ENCODE measurements at regions not wholly inside any gene's neighbourhood (a gene's known extent, or its start where the extent isn't known, plus 50 kb on each side); places are given as distances from the start of the nearest gene placed in this dataset.
"Not testable (repeated sequence)": the region's sequence is repeated elsewhere in the genome, so short reads cannot be mapped to it uniquely, and the experiment has no call there.

DNA sequence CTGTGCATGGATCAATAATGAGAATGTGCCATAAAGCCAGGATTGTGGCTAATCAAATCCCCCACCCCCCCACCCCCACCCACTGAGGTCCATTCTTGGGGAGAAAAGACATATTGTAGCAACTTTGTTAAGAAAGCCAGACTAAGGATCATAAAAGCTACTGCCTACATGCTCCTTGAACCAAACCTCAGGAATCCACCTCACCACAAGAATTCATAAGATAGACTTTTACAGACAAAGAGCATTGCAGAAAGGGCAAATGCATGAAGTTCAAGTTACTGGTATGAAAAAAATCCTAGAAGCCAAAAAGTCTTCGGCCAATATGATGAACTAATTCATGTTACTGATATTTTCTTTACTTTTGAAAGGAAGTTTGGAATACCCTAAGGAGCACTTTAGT, 187.9 kb upstream of the ARID1B start:
- no peak overlapping the region for H3K27ac ChIP-seq
- no peaks in the 10 kb centered on the region for H3K27me3 ChIP-seq
- no peaks in the 10 kb centered on the region for H3K4me1 ChIP-seq
- no peak for DNase-seq (ENCODE audit: low spot score in 2 of 2)
- TF ChIP-seq, protein P1, sequence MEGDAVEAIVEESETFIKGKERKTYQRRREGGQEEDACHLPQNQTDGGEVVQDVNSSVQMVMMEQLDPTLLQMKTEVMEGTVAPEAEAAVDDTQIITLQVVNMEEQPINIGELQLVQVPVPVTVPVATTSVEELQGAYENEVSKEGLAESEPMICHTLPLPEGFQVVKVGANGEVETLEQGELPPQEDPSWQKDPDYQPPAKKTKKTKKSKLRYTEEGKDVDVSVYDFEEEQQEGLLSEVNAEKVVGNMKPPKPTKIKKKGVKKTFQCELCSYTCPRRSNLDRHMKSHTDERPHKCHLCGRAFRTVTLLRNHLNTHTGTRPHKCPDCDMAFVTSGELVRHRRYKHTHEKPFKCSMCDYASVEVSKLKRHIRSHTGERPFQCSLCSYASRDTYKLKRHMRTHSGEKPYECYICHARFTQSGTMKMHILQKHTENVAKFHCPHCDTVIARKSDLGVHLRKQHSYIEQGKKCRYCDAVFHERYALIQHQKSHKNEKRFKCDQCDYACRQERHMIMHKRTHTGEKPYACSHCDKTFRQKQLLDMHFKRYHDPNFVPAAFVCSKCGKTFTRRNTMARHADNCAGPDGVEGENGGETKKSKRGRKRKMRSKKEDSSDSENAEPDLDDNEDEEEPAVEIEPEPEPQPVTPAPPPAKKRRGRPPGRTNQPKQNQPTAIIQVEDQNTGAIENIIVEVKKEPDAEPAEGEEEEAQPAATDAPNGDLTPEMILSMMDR (IDR thresholded peaks at IDR 0.05): no peak
- intact Hi-C loops (cut with DNase I): no loop called here
- no peaks in the 10 kb centered on the region for H3K9me3 ChIP-seq
- no peaks in the 10 kb centered on the region for H3K36me3 ChIP-seq
- no peak overlapping the region for H3K4me3 ChIP-seq

GRCh38 chr6:156587751-156588301, 189.4 kb upstream of the ARID1B start:
- intact Hi-C loops (cut with DNase I): no loop called here
- no peaks in the 10 kb centered on the region for H3K27me3 ChIP-seq
- TF ChIP-seq, protein P1 (IDR thresholded peaks at IDR 0.05): no peak
- H3K4me3 ChIP-seq: no peak overlapping the region
- H3K9me3 ChIP-seq: no peaks in the 10 kb centered on the region
- no peaks in the 10 kb centered on the region for H3K4me1 ChIP-seq
- no peak for DNase-seq (ENCODE audit: low spot score in 2 of 2)
- H3K27ac ChIP-seq: no peak overlapping the region
- no peaks in the 10 kb centered on the region for H3K36me3 ChIP-seq

- Histone ChIP-seq H3K4me1 (no peaks in the 10 kb centered on the region), H3K4me3 (no peak overlapping the region), H3K9me3 (no peaks in the 10 kb centered on the region), H3K36me3 (no peaks in the 10 kb centered on the region), H3K27me3 (no peaks in the 10 kb centered on the region), H3K27ac (no peak overlapping the region)
- intact Hi-C loops (cut with DNase I): no loop called here
- TF ChIP-seq, protein P1 (IDR thresholded peaks at IDR 0.05): no peak
- DNase-seq (ENCODE audit: low spot score in 2 of 2): no peak
Measured at GRCh38 chr6:156587071-156587470, 190.1 kb upstream of the ARID1B start.

- TF ChIP-seq, protein P1 (IDR thresholded peaks at IDR 0.05): no peak
- H3K9me3 ChIP-seq: no peaks in the 10 kb centered on the region
- intact Hi-C loops (cut with DNase I): no loop called here
- no peaks in the 10 kb centered on the region for H3K4me1 ChIP-seq
- H3K36me3 ChIP-seq: no peaks in the 10 kb centered on the region
- no peak overlapping the region for H3K27ac ChIP-seq
- H3K4me3 ChIP-seq: no peak overlapping the region
- no peaks in the 10 kb centered on the region for H3K27me3 ChIP-seq
- DNase-seq (ENCODE audit: low spot score in 2 of 2): no peak
Measured at GRCh38 chr6:156585859-156586258, 191.3 kb upstream of the ARID1B start.

DNA sequence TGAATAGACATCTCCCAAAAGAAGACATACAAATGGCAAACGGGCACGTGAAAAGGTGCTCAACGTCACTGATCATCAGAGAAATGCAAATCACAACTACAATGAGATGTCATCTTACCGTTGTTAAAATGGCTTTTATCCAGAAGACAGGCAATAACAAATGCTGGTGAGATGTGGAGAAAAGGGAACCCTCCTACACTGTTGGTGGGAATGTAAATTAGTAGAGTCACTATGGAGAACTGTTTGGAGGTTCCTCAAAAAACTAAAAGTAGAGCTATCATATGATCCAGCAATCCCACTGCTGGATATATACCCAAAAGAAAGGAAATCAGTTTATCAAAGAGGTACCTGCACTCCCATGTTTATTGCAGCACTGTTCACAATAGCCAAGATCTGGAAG, 193.1 kb upstream of the ARID1B start:
- H3K4me3 ChIP-seq; H3K4me1 ChIP-seq; H3K9me3 ChIP-seq; DNase-seq (ENCODE audit: low spot score in 2 of 2); H3K27ac ChIP-seq; H3K36me3 ChIP-seq; intact Hi-C loops (cut with DNase I); H3K27me3 ChIP-seq: not testable (repeated sequence)

DNA sequence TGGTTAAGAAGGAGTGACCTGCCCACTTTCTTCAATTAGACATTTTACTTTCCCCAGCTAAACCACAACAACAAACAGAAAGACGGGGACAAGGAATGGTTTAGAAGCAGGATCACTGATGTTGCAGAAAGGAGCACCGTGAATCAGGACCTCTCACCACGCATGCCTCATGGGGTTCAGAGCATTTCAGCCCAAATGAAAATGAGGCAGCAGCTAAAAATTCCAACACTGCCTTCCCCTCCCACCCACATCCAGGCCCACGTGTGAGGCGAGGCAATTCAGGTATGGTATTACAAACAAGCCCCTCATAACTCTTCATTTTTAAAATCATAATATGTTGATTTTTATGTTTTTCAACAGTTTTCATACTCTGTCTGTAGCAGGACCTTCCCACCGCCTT, 194.1 kb upstream of the ARID1B start:
- H3K36me3 ChIP-seq: no peaks in the 10 kb centered on the region
- intact Hi-C loops (cut with DNase I): no loop called here
- H3K9me3 ChIP-seq: peaks cover 0 to 6% of the 10 kb centered on the region in 2 donors
- TF ChIP-seq, protein P1 (IDR thresholded peaks at IDR 0.05): no peak
- no peak overlapping the region for H3K27ac ChIP-seq
- no peaks in the 10 kb centered on the region for H3K27me3 ChIP-seq
- no peak overlapping the region for H3K4me3 ChIP-seq
- H3K4me1 ChIP-seq: no peaks in the 10 kb centered on the region
- no peak for DNase-seq (ENCODE audit: low spot score in 2 of 2)

All from ascending aorta (tissue), 2 donors.